DMS79 (cell line): ENCODE measurements at regions not wholly inside any gene's neighbourhood (a gene's known extent, or its start where the extent isn't known, plus 50 kb on each side); places are given as distances from the start of the nearest gene placed in this dataset.

ENCODE experiments used
- DNase-seq: peaks from one replicate; lab custom pipeline; 2025; lab: John Stamatoyannopoulos, UW

DNA sequence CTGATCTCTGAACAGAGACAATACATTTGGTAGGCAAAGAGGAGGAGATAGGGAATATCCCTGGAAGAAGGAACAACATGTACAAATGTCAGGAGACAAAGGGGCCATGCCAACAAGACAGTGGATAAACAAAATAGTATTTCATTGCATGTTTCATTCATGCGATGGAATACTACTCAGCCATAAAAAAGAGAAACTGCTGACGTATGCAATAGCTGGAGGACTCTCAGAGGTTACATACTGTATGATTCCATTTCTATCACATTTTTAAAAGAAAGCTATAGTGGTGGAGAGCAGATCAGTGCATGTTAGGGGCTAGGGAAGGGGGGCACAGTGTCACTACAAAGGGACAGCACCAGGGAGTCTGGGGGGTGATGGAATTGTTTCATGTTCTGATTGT, 572.9 kb upstream of the CADM1 start:
- no peak for DNase-seq

DNA sequence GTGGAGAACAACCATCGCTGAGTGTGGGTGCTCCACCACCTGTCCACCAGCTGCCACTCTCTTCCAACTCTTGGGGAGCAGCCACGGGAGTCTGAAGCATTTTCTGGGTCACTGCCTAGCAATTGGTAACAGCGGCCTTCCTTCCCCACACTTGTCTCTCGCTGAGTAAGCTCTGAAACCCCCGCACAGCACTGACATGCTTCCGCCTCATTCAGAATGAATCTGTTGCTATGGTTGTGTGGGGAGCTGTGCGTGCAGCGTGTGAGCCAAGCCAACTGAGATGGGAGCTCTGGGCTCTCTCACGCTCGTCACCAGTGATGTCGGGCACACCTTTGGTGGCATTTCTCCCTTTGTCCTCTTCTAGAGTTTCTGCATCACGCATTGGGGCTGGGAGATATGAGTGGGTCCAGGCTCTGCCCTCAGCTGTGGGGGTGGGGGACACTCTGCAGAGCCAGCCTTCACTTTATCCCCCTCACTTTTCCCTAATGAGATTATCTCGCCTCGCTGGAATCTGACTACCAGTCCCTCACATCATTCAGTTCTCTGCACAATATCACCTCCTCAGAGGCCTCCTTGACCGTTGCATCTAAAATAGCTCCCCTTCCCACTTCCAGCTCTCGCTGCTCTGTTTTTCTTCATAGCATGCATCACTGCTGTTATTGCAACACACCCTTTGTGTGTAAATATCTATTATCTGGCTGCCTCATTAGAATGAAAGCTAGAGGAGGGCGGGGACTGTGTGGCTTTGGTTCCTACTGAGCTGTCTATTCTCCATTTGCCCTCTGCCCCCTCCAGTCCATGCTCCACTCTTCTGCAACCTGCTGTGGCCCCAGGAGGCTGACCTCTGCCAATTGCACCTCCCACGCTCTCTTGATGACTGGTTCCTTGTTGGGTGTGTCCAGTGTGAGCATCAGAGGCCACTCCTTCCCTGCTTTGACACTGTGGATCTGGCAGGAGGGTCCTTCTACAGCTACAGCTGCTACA, 569.9 kb upstream of the CADM1 start:
- peak; percentile 74 for DNase-seq

GRCh38 chr11:116072601-116073410, 568.6 kb upstream of the CADM1 start:
- DNase-seq = no peak

GRCh38 chr11:116072133-116072532, 567.9 kb upstream of the CADM1 start:
- DNase-seq = no peak

DNA sequence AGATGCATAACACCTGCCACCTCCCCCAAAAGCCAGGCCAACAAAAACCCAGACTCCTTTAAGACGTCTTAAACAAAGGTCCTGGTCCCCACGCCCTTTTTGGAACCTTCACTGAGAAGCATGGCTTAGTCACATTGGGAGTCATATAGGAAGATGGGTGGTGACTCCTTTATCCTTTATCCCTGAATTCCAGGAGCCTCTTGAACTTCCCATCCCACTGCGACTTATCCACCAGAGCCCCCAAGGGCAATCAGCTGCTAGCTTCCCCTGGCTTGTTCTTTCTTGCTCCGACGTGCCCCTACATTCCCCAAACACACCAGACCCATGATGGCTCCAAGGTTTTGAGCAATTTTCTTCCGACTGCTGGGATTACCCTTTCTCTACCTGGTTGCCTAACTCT, 567.0 kb upstream of the CADM1 start:
- no peak for DNase-seq

DNA sequence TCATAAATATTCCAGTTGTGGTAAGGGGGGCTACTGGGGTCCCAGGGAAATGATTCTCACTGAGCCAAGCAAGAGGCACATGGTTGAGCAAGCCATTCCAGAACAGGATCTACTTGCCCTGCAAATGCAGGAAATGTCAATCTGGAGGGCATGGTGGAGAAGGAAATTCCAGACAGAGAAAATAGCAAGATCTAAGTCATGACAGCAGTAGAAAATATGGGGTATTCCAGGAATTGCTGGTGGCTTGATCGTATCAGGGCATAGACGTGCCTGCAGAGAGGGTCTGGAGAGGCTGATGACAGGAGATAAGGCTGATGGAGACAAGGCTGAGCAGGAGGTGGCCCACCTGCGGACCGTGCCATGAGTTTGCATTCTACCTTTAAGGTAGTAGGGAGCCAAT, 566.3 kb upstream of the CADM1 start:
- DNase-seq = no peak

- no peak for DNase-seq
Measured at GRCh38 chr11:116066777-116067176, 562.6 kb upstream of the CADM1 start.

- DNase-seq = no peak
Measured at GRCh38 chr11:116065986-116066385, 561.8 kb upstream of the CADM1 start.

DNA sequence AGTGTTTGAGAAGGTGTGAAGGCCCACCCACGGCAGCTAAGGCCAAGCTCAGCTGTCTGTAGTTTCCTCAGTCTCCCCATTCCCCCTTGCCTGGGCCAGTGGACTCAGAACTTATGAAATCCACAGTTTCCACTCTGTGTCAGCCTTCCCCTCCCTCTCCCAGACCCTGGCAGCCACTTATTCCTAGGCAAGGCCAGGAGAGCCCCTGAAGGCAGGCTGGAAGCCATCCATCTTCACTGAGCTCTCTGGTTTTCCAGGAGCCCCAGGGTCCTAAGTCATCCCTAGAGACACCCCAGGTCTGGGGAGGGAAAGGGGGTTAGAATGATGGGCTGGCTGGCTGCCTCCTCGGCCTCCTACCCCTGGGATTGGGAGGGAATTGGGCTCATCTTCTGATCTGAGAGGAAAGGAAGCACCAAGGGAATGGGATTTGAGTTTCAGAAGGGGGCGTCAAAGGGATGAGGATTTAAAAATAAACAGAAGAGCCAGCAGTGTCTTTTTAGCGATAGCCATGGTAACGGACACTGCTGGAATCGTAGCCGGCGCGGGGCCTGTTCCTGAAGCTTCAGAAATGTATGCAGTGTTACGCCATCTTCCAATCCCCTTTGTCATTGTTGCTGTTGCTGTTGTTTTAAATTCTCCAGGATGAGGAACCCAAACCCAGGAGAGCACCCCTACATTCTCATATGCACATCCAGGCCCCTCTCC, 561.1 kb upstream of the CADM1 start:
- no peak for DNase-seq

GRCh38 chr11:116062490-116063171, 558.4 kb upstream of the CADM1 start:
- peak; percentile 93 for DNase-seq

GRCh38 chr11:116062129-116062489, 557.9 kb upstream of the CADM1 start:
- peak; percentile 86 for DNase-seq

- DNase-seq = no peak
Measured at GRCh38 chr11:116061322-116061721, 557.1 kb upstream of the CADM1 start.

GRCh38 chr11:116059919-116060318, 555.7 kb upstream of the CADM1 start:
- no peak for DNase-seq

- DNase-seq = no peak
Measured at GRCh38 chr11:116057000-116057399, 552.8 kb upstream of the CADM1 start.

GRCh38 chr11:116055064-116055463, 550.8 kb upstream of the CADM1 start:
- no peak for DNase-seq

- DNase-seq = no peak
Measured at GRCh38 chr11:116053548-116053919, 549.3 kb upstream of the CADM1 start.

DNA sequence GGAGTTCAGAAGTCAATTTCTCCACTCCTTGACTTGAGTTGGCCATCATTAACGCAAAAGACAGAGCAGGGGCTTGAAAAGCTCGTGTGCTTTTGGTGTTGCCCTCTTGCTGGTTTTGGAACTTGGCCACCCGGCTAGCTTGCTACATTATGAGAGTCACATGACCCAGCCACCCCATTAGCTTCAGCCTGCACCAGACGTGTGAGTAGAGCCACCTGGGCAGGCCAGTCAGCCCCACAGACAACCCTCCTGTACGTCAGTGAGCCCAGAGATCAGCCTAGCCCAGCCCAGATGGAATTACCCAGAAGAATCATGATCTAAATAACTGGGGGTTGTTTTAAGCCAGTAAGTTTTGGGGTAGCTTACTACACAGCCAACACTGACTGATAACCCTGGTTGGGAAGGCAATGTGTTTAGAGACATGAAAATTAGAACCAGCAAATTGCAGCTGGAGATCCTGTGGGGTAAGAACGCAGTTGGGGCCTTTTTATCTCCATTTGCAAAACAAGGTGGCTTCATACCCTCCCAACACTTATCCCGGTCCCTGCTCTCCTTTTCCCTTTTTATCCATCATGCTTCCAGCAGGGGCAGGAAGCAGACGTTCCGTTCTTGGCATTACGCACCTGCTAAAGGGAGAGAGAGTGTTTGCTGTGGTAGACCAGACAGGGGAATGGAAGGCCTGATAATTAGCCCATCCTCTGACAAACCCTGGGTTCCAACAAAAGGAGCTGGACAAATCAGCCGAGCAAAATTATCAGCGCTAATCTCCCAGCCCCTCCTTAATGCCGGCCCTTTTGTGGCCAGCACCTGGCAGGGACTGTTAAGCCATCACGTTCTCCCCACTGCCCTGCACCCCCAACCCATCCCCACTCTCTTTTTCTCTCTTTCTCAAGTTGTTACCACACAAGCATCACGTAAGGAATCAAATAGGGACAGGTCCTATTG, 548.7 kb upstream of the CADM1 start:
- DNase-seq = no peak

DNA sequence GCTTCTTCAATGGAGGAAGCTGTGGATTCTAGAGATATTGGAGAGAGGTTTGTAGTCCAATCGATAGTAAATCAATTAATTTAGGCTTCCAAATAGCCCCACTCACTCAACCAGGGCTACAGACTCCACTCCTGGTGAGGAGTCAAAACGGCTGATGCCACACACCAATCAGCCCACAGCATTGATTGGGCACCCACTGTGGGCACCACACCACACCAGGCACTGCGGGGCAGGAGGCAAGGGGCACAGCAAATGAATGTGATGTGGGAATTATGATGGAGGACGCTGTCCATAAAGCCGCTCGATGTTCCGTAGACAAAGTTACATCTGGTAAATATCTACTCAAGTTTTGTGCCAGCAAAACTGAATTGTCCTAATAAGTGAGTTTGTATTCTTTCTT, 547.3 kb upstream of the CADM1 start:
- no peak for DNase-seq

GRCh38 chr11:116049383-116049782, 545.2 kb upstream of the CADM1 start:
- DNase-seq = no peak

GRCh38 chr11:116046127-116046526, 541.9 kb upstream of the CADM1 start:
- no peak for DNase-seq

GRCh38 chr11:116044941-116045340, 540.7 kb upstream of the CADM1 start:
- no peak for DNase-seq
